ENCODE measurements at regions not wholly inside any gene's neighbourhood (a gene's known extent, or its start where the extent isn't known, plus 50 kb on each side); places are given as distances from the start of the nearest gene placed in this dataset.

- TF ChIP-seq, protein P1, sequence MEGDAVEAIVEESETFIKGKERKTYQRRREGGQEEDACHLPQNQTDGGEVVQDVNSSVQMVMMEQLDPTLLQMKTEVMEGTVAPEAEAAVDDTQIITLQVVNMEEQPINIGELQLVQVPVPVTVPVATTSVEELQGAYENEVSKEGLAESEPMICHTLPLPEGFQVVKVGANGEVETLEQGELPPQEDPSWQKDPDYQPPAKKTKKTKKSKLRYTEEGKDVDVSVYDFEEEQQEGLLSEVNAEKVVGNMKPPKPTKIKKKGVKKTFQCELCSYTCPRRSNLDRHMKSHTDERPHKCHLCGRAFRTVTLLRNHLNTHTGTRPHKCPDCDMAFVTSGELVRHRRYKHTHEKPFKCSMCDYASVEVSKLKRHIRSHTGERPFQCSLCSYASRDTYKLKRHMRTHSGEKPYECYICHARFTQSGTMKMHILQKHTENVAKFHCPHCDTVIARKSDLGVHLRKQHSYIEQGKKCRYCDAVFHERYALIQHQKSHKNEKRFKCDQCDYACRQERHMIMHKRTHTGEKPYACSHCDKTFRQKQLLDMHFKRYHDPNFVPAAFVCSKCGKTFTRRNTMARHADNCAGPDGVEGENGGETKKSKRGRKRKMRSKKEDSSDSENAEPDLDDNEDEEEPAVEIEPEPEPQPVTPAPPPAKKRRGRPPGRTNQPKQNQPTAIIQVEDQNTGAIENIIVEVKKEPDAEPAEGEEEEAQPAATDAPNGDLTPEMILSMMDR (IDR thresholded peaks at IDR 0.05), result no peak
- no peak for TF ChIP-seq POLR2A (IDR thresholded peaks at IDR 0.05)
- no peak for TF ChIP-seq EP300 (IDR thresholded peaks at IDR 0.05)
Measured at GRCh38 chr4:24451870-24452269, 132.5 kb downstream of the DHX15 start.

All from ovary (tissue), 3 donors.